Activated T-helper 1 cell treated with anti-CD3 and anti-CD28 coated beads, Interleukin-12 subunit alpha, Interleukin-12 subunit beta, Interleukin-2, Interleukin-4 antibody, amounts not matched to agents 30 ng/mL and 10 ng/mL and 1 ng/mL, durations not matched to agents 14 hours and 24 hours and 36 hours (primary cell): ENCODE measurements at regions not wholly inside any gene's neighbourhood (a gene's known extent, or its start where the extent isn't known, plus 50 kb on each side); places are given as distances from the start of the nearest gene placed in this dataset.

Experiments used
- DNase-seq: peaks from one replicate; pipeline ENCODE4 v3.0.0; 2021; ENCODE audit warnings: low spot score
- H3K27ac Mint-ChIP-seq: one replicate; pipeline ENCODE4 v1.8.0; 2021; ENCODE audit warnings: mild to moderate bottlenecking, mixed read lengths
- H3K27me3 Mint-ChIP-seq: one replicate; pipeline ENCODE4 v1.8.0; 2022; ENCODE audit warnings: mild to moderate bottlenecking, moderate library complexity, mixed read lengths; ENCODE audit not compliant: insufficient read depth
- H3K36me3 Mint-ChIP-seq: one replicate; pipeline ENCODE4 v1.8.0; 2021; ENCODE audit warnings: low read depth, mixed read lengths
- H3K4me1 Mint-ChIP-seq: one replicate; pipeline ENCODE4 v1.8.0; 2021; ENCODE audit warnings: low read depth, mixed read lengths
- H3K4me3 Mint-ChIP-seq: one replicate; pipeline ENCODE4 v1.8.0; 2021; ENCODE audit warnings: mild to moderate bottlenecking, moderate library complexity, mixed read lengths
- H3K9me3 Mint-ChIP-seq: one replicate; pipeline ENCODE4 v1.8.0; 2021; ENCODE audit warnings: mixed read lengths
- intact Hi-C: fragments of 100-400 bp; cut with micrococcal nuclease; formaldehyde crosslinking; loops from one replicate; pipeline ENCODE4 v1.15.1; 2024

- H3K27me3 Mint-ChIP-seq, result peaks cover 3% of the 10 kb centered on the region
- peak overlapping the region; percentile 25 for H3K27ac Mint-ChIP-seq
- H3K4me1 Mint-ChIP-seq, result peaks cover 7% of the 10 kb centered on the region
- DNase-seq, result peak; percentile 14
- intact Hi-C loops, result loop anchor here (5.0 kb wide), 1 partner anchor 191 kb away; no protein-coding TSS in a partner anchor
- H3K4me3 Mint-ChIP-seq, result peak overlapping the region; percentile 82
- no peaks in the 10 kb centered on the region for H3K9me3 Mint-ChIP-seq
- H3K36me3 Mint-ChIP-seq, result no peaks in the 10 kb centered on the region
Measured at GRCh38 chr20:60138256-60139220, 180.3 kb downstream of the CDH26 start.

- Mint-ChIP-seq H3K4me3 (no peak overlapping the region), H3K27me3 (peaks cover 3% of the 10 kb centered on the region), H3K9me3 (no peaks in the 10 kb centered on the region), H3K4me1 (peaks cover 7% of the 10 kb centered on the region), H3K36me3 (no peaks in the 10 kb centered on the region), H3K27ac (no peak overlapping the region)
- intact Hi-C loops, result loop anchor here (5.0 kb wide), 1 partner anchor 193 kb away; no protein-coding TSS in a partner anchor
- no peak for DNase-seq
Measured at GRCh38 chr20:60139663-60140446, 181.6 kb downstream of the CDH26 start.

- peaks cover 8% of the 10 kb centered on the region for H3K4me1 Mint-ChIP-seq
- peaks cover 5% of the 10 kb centered on the region for H3K27me3 Mint-ChIP-seq
- no peaks in the 10 kb centered on the region for H3K36me3 Mint-ChIP-seq
- DNase-seq, result no peak
- H3K27ac Mint-ChIP-seq, result no peak overlapping the region
- intact Hi-C loops, result no loop called here
- H3K9me3 Mint-ChIP-seq, result no peaks in the 10 kb centered on the region
- no peak overlapping the region for H3K4me3 Mint-ChIP-seq
Measured at GRCh38 chr20:60142587-60142986, 184.4 kb downstream of the CDH26 start.

- Mint-ChIP-seq H3K9me3 (no peaks in the 10 kb centered on the region), H3K27me3 (peaks cover 5% of the 10 kb centered on the region), H3K36me3 (no peaks in the 10 kb centered on the region), H3K4me3 (no peak overlapping the region), H3K4me1 (peaks cover 6% of the 10 kb centered on the region), H3K27ac (no peak overlapping the region)
- intact Hi-C loops, result no loop called here
- no peak for DNase-seq
Measured at GRCh38 chr20:60143261-60143842, 185.1 kb downstream of the CDH26 start.

- Mint-ChIP-seq H3K9me3 (no peaks in the 10 kb centered on the region), H3K27ac (no peak overlapping the region), H3K4me1 (peaks cover 6% of the 10 kb centered on the region), H3K27me3 (peaks cover 5% of the 10 kb centered on the region), H3K4me3 (no peak overlapping the region), H3K36me3 (no peaks in the 10 kb centered on the region)
- DNase-seq, result no peak
- intact Hi-C loops, result no loop called here
Measured at GRCh38 chr20:60144404-60144803, 186.2 kb downstream of the CDH26 start.

GRCh38 chr20:60144974-60145527 lies 186.8 kb downstream of the CDH26 start:
- H3K4me1 Mint-ChIP-seq, result peaks cover 6% of the 10 kb centered on the region
- DNase-seq, result no peak
- H3K36me3 Mint-ChIP-seq, result no peaks in the 10 kb centered on the region
- H3K9me3 Mint-ChIP-seq, result no peaks in the 10 kb centered on the region
- H3K27me3 Mint-ChIP-seq, result peaks cover 5% of the 10 kb centered on the region
- H3K4me3 Mint-ChIP-seq, result no peak overlapping the region
- no peak overlapping the region for H3K27ac Mint-ChIP-seq
- intact Hi-C loops, result no loop called here

- Mint-ChIP-seq H3K4me3 (no peak overlapping the region), H3K27me3 (peaks cover 2% of the 10 kb centered on the region), H3K4me1 (peaks cover 6% of the 10 kb centered on the region), H3K36me3 (no peaks in the 10 kb centered on the region), H3K9me3 (no peaks in the 10 kb centered on the region), H3K27ac (no peak overlapping the region)
- intact Hi-C loops, result no loop called here
- DNase-seq, result no peak
Measured at GRCh38 chr20:60147004-60147403, 188.8 kb downstream of the CDH26 start.

- Mint-ChIP-seq H3K36me3 (no peaks in the 10 kb centered on the region), H3K4me1 (peaks cover 6% of the 10 kb centered on the region), H3K4me3 (no peak overlapping the region), H3K9me3 (no peaks in the 10 kb centered on the region), H3K27me3 (peaks cover 4% of the 10 kb centered on the region), H3K27ac (no peak overlapping the region)
- DNase-seq, result no peak
- intact Hi-C loops, result no loop called here
Measured at GRCh38 chr20:60148885-60149284, 190.7 kb downstream of the CDH26 start.

- H3K4me1 Mint-ChIP-seq, result no peaks in the 10 kb centered on the region
- no peaks in the 10 kb centered on the region for H3K36me3 Mint-ChIP-seq
Measured at GRCh38 chr20:60152792-60153191, 194.6 kb downstream of the CDH26 start.

GRCh38 chr20:60160451-60161145 lies 202.4 kb downstream of the CDH26 start:
- DNase-seq, result no peak
- Mint-ChIP-seq H3K27ac (no peak overlapping the region), H3K27me3 (peaks cover 4% of the 10 kb centered on the region), H3K4me3 (no peak overlapping the region), H3K9me3 (no peaks in the 10 kb centered on the region), H3K36me3 (no peaks in the 10 kb centered on the region), H3K4me1 (no peaks in the 10 kb centered on the region)
- intact Hi-C loops, result no loop called here

More at GRCh38 chr20:60152792-60153191, 194.6 kb downstream of the CDH26 start:
- no peaks in the 10 kb centered on the region for H3K9me3 Mint-ChIP-seq
- no peak for DNase-seq
- no peak overlapping the region for H3K4me3 Mint-ChIP-seq
- H3K27me3 Mint-ChIP-seq, result peaks cover 3% of the 10 kb centered on the region
- H3K27ac Mint-ChIP-seq, result no peak overlapping the region
- intact Hi-C loops, result no loop called here

- no peak for DNase-seq
- Mint-ChIP-seq H3K4me3 (no peak overlapping the region), H3K36me3 (no peaks in the 10 kb centered on the region), H3K27me3 (peaks cover 3% of the 10 kb centered on the region), H3K4me1 (no peaks in the 10 kb centered on the region), H3K9me3 (no peaks in the 10 kb centered on the region), H3K27ac (no peak overlapping the region)
- intact Hi-C loops, result no loop called here
Measured at GRCh38 chr20:60167812-60168211, 209.6 kb downstream of the CDH26 start.

- Mint-ChIP-seq H3K36me3 (no peaks in the 10 kb centered on the region), H3K4me3 (no peak overlapping the region), H3K4me1 (no peaks in the 10 kb centered on the region), H3K27ac (no peak overlapping the region), H3K27me3 (peaks cover 1% of the 10 kb centered on the region), H3K9me3 (no peaks in the 10 kb centered on the region)
- intact Hi-C loops, result no loop called here
- no peak for DNase-seq
Measured at GRCh38 chr20:60168963-60169362, 210.7 kb downstream of the CDH26 start.
